ENCODE measurements at regions not wholly inside any gene's neighbourhood (a gene's known extent, or its start where the extent isn't known, plus 50 kb on each side); places are given as distances from the start of the nearest gene placed in this dataset.

- no peak overlapping the region for H3K4me3 ChIP-seq (ENCODE audit: low read depth, low read length)
- DNase-seq (ENCODE audit: low read depth): no peak
- TF ChIP-seq CTCF (conservative IDR thresholded peaks at IDR 0.05; ENCODE audit: low read depth, low read length): no peak
Observed at GRCh38 chr13:79725841-79726240, 244.9 kb downstream of the NDFIP2 start.

- H3K4me3 ChIP-seq (ENCODE audit: low read depth, low read length): no peak overlapping the region
- no peak for TF ChIP-seq CTCF (conservative IDR thresholded peaks at IDR 0.05; ENCODE audit: low read depth, low read length)
- peak; percentile 83 for DNase-seq (ENCODE audit: low read depth)
Observed at GRCh38 chr13:79724348-79725103, 243.6 kb downstream of the NDFIP2 start.

- DNase-seq (ENCODE audit: low read depth): no peak
- TF ChIP-seq CTCF (conservative IDR thresholded peaks at IDR 0.05; ENCODE audit: low read depth, low read length): no peak
- no peak overlapping the region for H3K4me3 ChIP-seq (ENCODE audit: low read depth, low read length)
Observed at GRCh38 chr13:79723519-79724024, 242.6 kb downstream of the NDFIP2 start.

- DNase-seq (ENCODE audit: low read depth): no peak
- no peak for TF ChIP-seq CTCF (conservative IDR thresholded peaks at IDR 0.05; ENCODE audit: low read depth, low read length)
Observed at GRCh38 chr13:79722885-79723445, 242.0 kb downstream of the NDFIP2 start.

GRCh38 chr13:79716191-79716590 is 235.2 kb downstream of the NDFIP2 start:
- H3K4me3 ChIP-seq (ENCODE audit: low read depth, low read length): no peak overlapping the region
- no peak for TF ChIP-seq CTCF (conservative IDR thresholded peaks at IDR 0.05; ENCODE audit: low read depth, low read length)
- no peak for DNase-seq (ENCODE audit: low read depth)

More at GRCh38 chr13:79722885-79723445, 242.0 kb downstream of the NDFIP2 start:
- H3K4me3 ChIP-seq (ENCODE audit: low read depth, low read length): no peak overlapping the region

- DNase-seq (ENCODE audit: low read depth): no peak
- no peak for TF ChIP-seq CTCF (conservative IDR thresholded peaks at IDR 0.05; ENCODE audit: low read depth, low read length)
Observed at GRCh38 chr13:79711631-79712030, 230.7 kb downstream of the NDFIP2 start.

More at GRCh38 chr13:79711631-79712030, 230.7 kb downstream of the NDFIP2 start:
- H3K4me3 ChIP-seq (ENCODE audit: low read depth, low read length): no peak overlapping the region

Data from epithelial cell of proximal tubule (primary cell).